ENCODE measurements at regions not wholly inside any gene's neighbourhood (a gene's known extent, or its start where the extent isn't known, plus 50 kb on each side); places are given as distances from the start of the nearest gene placed in this dataset.
A peak's percentile ranks its signal among the peaks of the same experiment; 100 is the strongest.

DNA sequence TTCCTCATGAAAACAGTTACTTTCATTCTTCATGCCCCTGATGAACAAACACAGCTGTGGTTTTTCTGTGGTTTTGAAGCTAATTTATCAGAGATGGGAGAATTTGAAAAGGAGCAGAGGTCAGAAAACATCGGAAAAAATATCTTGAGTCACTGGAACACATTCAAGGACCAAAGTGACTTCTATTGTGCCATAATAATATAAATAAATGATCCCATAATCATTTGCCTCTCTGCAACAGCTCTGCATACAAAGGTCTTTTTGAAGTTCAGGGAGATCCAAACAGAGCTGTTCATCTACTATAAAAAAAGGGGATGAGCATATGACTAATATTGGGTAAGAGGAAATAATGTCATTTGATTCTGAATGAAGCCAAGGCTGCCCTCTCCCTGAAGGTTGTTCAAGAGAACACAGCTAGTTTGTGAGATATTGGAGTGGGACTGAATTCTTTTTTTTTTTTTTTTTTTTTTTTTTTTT lies 201.3 kb upstream of the GALNT5 start:
- DNase-seq (ENCODE audit: low spot score), result no peak
- TF ChIP-seq CTCF (IDR thresholded peaks at IDR 0.05; ENCODE audit: extremely low read depth, missing control alignments), result no peak

GRCh38 chr2:157058161-157058560 lies 199.3 kb upstream of the GALNT5 start:
- no peak for TF ChIP-seq CTCF (IDR thresholded peaks at IDR 0.05; ENCODE audit: extremely low read depth, missing control alignments)
- DNase-seq (ENCODE audit: low spot score), result no peak

DNA sequence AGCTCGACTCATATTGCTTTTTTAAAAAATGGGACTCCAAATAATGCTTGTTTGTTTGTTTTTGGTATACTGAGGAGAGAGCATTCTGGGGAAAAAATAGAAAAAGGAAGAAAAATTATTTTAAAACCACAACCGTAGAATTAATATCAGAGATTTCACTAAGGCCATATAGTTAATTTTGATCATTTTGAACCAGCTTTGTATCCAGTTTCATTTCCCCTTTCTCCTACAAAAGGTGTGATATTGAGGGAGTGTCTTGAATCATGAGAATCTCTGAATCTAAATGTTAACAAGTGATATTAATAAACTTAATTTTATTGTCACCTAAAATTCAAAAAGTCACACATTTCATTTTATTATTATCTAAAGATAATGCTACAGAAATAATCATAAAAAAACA lies 198.5 kb upstream of the GALNT5 start:
- no peak for DNase-seq (ENCODE audit: low spot score)
- no peak for TF ChIP-seq CTCF (IDR thresholded peaks at IDR 0.05; ENCODE audit: extremely low read depth, missing control alignments)

GRCh38 chr2:157061799-157062198 lies 195.7 kb upstream of the GALNT5 start:
- DNase-seq (ENCODE audit: low spot score), result peak; percentile 10
- TF ChIP-seq CTCF (IDR thresholded peaks at IDR 0.05; ENCODE audit: extremely low read depth, missing control alignments), result no peak

DNA sequence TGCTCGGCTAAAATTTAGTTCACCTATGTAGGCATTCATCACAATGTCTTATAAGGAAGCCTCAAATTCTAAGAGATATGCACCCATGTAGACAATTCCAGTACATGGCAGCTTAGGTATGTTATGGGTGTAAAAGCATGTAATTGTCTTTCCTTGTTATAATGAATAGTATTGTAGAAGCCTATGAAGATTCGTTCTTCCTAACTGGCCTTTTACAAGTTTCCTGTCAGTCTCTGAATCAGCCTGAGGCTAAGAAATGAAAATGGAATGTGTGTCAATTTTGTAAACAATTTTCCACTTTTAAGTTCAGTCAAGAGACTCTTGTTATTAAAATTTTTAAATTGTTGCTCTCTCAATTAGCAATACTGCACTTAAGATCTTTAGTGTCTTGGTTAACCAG lies 189.9 kb upstream of the GALNT5 start:
- no peak for DNase-seq (ENCODE audit: low spot score)
- no peak for TF ChIP-seq CTCF (IDR thresholded peaks at IDR 0.05; ENCODE audit: extremely low read depth, missing control alignments)

DNA sequence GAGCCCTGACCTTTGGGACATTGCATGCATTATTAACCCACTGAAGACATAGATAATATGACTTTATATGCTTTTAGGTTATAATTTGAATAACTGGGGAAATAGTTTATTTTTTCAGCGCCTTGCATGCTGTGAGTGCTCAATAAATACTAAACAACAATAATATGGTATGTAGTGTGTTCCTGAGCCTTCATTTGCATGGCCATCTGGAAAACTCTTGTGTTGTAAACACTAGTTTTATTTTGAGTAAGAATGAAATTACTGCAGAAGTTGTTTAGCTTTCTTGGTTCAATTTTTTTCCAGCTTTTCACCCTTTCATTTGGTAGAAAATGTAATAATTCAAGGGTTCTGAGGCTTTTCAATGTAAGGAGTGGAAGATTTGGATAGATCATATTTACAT lies 189.3 kb upstream of the GALNT5 start:
- DNase-seq (ENCODE audit: low spot score), result no peak
- no peak for TF ChIP-seq CTCF (IDR thresholded peaks at IDR 0.05; ENCODE audit: extremely low read depth, missing control alignments)

- TF ChIP-seq CTCF (IDR thresholded peaks at IDR 0.05; ENCODE audit: extremely low read depth, missing control alignments), result no peak
- no peak for DNase-seq (ENCODE audit: low spot score)
Measured at GRCh38 chr2:157075924-157076323, 181.6 kb upstream of the GALNT5 start.

Measured in GM20000 (cell line).